Panc1 (cell line): ENCODE measurements at regions not wholly inside any gene's neighbourhood (a gene's known extent, or its start where the extent isn't known, plus 50 kb on each side); places are given as distances from the start of the nearest gene placed in this dataset.

ENCODE experiments used
- CTCF ChIP-seq: fragments of 450-650 bp; IDR thresholded peaks from 2 replicates; pipeline ENCODE4 v1.5.1; 2017; ENCODE audit warnings: mild to moderate bottlenecking
- TCF7L2 ChIP-seq: IDR thresholded peaks from 2 replicates; pipeline ENCODE4 v1.6.1; 2011; ENCODE audit warnings: mild to moderate bottlenecking, low read depth, low read length, inconsistent platforms

DNA sequence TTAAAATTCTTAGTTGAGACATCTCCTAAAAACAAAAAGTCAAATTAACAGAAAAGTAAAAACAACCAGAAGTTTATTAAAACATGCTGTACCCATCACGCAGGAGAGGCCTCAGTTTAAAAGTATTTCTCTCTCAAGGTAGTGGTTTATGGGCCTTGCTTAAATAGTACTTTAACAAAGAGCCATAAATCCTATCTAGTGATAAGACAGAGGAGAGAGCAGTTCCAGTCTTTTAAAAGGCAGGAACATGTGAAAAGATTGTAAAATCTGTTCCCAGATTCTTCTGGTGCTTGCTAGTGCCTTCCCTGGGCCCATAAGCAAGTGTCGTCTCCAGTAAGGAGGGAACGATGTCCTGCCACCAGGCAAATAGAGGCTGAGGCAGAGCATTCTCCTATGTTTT, 476.3 kb upstream of the ADGRL3 start:
- TF ChIP-seq CTCF (no peak), TCF7L2 (no peak)
